ENCODE measurements at regions not wholly inside any gene's neighbourhood (a gene's known extent, or its start where the extent isn't known, plus 50 kb on each side); places are given as distances from the start of the nearest gene placed in this dataset.

GRCh38 chr3:86178095-86178494, 812.9 kb downstream of the VGLL3 start:
- no peak for TF ChIP-seq BRCA1 (IDR thresholded peaks at IDR 0.05; ENCODE audit: low read depth, low read length)
- no peak for TF ChIP-seq FOXK2 (IDR thresholded peaks at IDR 0.05)
- TF ChIP-seq, protein P1, sequence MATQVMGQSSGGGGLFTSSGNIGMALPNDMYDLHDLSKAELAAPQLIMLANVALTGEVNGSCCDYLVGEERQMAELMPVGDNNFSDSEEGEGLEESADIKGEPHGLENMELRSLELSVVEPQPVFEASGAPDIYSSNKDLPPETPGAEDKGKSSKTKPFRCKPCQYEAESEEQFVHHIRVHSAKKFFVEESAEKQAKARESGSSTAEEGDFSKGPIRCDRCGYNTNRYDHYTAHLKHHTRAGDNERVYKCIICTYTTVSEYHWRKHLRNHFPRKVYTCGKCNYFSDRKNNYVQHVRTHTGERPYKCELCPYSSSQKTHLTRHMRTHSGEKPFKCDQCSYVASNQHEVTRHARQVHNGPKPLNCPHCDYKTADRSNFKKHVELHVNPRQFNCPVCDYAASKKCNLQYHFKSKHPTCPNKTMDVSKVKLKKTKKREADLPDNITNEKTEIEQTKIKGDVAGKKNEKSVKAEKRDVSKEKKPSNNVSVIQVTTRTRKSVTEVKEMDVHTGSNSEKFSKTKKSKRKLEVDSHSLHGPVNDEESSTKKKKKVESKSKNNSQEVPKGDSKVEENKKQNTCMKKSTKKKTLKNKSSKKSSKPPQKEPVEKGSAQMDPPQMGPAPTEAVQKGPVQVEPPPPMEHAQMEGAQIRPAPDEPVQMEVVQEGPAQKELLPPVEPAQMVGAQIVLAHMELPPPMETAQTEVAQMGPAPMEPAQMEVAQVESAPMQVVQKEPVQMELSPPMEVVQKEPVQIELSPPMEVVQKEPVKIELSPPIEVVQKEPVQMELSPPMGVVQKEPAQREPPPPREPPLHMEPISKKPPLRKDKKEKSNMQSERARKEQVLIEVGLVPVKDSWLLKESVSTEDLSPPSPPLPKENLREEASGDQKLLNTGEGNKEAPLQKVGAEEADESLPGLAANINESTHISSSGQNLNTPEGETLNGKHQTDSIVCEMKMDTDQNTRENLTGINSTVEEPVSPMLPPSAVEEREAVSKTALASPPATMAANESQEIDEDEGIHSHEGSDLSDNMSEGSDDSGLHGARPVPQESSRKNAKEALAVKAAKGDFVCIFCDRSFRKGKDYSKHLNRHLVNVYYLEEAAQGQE (IDR thresholded peaks at IDR 0.05; ENCODE audit: low read depth, low read length): no peak
- no peak for TF ChIP-seq CTCF (IDR thresholded peaks at IDR 0.05 in 2 of 3, conservative IDR thresholded peaks at IDR 0.05 in 1 of 3; ENCODE audit: control insufficient read depth in 2 of 3, extremely low read depth in 1 of 3, insufficient read depth in 1 of 3, low read depth in 3 of 3, low read length in 3 of 3)
- TF ChIP-seq ATF3 (IDR thresholded peaks at IDR 0.05; ENCODE audit: borderline replicate concordance, extremely low read depth, low read depth, low read length): no peak
- no peak for TF ChIP-seq JUND (IDR thresholded peaks at IDR 0.05; ENCODE audit: low read depth, low read length)
- TF ChIP-seq STAT3 (IDR thresholded peaks at IDR 0.05; ENCODE audit: low read depth, low read length): no peak
- TF ChIP-seq, protein P2, sequence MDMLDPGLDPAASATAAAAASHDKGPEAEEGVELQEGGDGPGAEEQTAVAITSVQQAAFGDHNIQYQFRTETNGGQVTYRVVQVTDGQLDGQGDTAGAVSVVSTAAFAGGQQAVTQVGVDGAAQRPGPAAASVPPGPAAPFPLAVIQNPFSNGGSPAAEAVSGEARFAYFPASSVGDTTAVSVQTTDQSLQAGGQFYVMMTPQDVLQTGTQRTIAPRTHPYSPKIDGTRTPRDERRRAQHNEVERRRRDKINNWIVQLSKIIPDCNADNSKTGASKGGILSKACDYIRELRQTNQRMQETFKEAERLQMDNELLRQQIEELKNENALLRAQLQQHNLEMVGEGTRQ (IDR thresholded peaks at IDR 0.05; ENCODE audit: borderline replicate concordance, low read depth, low read length): no peak
- no peak for TF ChIP-seq CREB1 (IDR thresholded peaks at IDR 0.05; ENCODE audit: low read depth)
- no peak for TF ChIP-seq STAT1 (conservative IDR thresholded peaks at IDR 0.05)
- no peak for TF ChIP-seq POLR2AphosphoS5 (IDR thresholded peaks at IDR 0.05; ENCODE audit: low read length)
- no peak for TF ChIP-seq SREBF2 (IDR thresholded peaks at IDR 0.05; ENCODE audit: low read length)
- TF ChIP-seq, protein P3, sequence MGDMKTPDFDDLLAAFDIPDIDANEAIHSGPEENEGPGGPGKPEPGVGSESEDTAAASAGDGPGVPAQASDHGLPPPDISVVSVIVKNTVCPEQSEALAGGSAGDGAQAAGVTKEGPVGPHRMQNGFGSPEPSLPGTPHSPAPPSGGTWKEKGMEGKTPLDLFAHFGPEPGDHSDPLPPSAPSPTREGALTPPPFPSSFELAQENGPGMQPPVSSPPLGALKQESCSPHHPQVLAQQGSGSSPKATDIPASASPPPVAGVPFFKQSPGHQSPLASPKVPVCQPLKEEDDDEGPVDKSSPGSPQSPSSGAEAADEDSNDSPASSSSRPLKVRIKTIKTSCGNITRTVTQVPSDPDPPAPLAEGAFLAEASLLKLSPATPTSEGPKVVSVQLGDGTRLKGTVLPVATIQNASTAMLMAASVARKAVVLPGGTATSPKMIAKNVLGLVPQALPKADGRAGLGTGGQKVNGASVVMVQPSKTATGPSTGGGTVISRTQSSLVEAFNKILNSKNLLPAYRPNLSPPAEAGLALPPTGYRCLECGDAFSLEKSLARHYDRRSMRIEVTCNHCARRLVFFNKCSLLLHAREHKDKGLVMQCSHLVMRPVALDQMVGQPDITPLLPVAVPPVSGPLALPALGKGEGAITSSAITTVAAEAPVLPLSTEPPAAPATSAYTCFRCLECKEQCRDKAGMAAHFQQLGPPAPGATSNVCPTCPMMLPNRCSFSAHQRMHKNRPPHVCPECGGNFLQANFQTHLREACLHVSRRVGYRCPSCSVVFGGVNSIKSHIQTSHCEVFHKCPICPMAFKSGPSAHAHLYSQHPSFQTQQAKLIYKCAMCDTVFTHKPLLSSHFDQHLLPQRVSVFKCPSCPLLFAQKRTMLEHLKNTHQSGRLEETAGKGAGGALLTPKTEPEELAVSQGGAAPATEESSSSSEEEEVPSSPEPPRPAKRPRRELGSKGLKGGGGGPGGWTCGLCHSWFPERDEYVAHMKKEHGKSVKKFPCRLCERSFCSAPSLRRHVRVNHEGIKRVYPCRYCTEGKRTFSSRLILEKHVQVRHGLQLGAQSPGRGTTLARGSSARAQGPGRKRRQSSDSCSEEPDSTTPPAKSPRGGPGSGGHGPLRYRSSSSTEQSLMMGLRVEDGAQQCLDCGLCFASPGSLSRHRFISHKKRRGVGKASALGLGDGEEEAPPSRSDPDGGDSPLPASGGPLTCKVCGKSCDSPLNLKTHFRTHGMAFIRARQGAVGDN (IDR thresholded peaks at IDR 0.05): no peak
